ENCODE measurements at regions not wholly inside any gene's neighbourhood (a gene's known extent, or its start where the extent isn't known, plus 50 kb on each side); places are given as distances from the start of the nearest gene placed in this dataset.

GRCh38 chr16:85254921-85255320 is 142.6 kb upstream of the CIBAR2 start:
- WGBS (ENCODE audit: extremely low coverage, insufficient read length, low lambda C conversion rate) = no CpG with 5 or more reads among the region's 24 CpGs
- Histone ChIP-seq H3K4me2 (ENCODE audit: insufficient read depth, insufficient read length, low read length) (no peak overlapping the region), H3K18ac (ENCODE audit: insufficient read length, low read depth, low read length) (no peak overlapping the region), H3K4ac (ENCODE audit: low read depth, low read length) (no peak overlapping the region), H4K20me1 (ENCODE audit: control insufficient read depth, insufficient read depth, insufficient read length) (peaks cover 4% of the 10 kb centered on the region), H3K23me2 (ENCODE audit: insufficient read length, low read depth, low read length, poor library complexity, severe bottlenecking) (no peaks in the 10 kb centered on the region), H2BK5ac (ENCODE audit: insufficient read length, low read length) (no peak overlapping the region), H2BK20ac (ENCODE audit: low read depth, low read length, poor library complexity, severe bottlenecking) (no peak overlapping the region), H2BK120ac (ENCODE audit: low read depth, low read length, poor library complexity, severe bottlenecking) (no peak overlapping the region), H2BK15ac (ENCODE audit: low read depth, low read length) (no peak overlapping the region), H3K23ac (ENCODE audit: insufficient read length, low read depth, low read length) (no peak overlapping the region), H3T11ph (ENCODE audit: low read length) (no peak overlapping the region), H2BK12ac (ENCODE audit: insufficient read length, low read depth, low read length) (no peak overlapping the region), H3K27me3 (ENCODE audit: insufficient read depth, low read length) (no peaks in the 10 kb centered on the region), H3K14ac (ENCODE audit: insufficient read depth, low read length) (no peak overlapping the region), H3K9ac (ENCODE audit: extremely low read depth, insufficient read length, low read length) (no peak overlapping the region), H3K56ac (ENCODE audit: insufficient read length, low read depth, low read length) (no peak overlapping the region), H4K5ac (ENCODE audit: insufficient read length, low read depth, low read length) (no peak overlapping the region), H3K4me1 (ENCODE audit: insufficient read depth, low read length) (no peaks in the 10 kb centered on the region), H3K79me2 (ENCODE audit: insufficient read depth, low read length) (no peaks in the 10 kb centered on the region; the same call in 1 of the 2 replicates), H4K8ac (replicated peaks; ENCODE audit: insufficient read length, low read depth, low read length) (no peak overlapping the region), H3K9me3 (ENCODE audit: control insufficient read depth, low read depth, low read length) (no peaks in the 10 kb centered on the region), H2AFZ (ENCODE audit: low read length) (no peak overlapping the region), H2AK5ac (ENCODE audit: insufficient read length, low read length) (no peak overlapping the region), H4K91ac (ENCODE audit: insufficient read length, low read depth, low read length) (no peak overlapping the region), H3K79me1 (ENCODE audit: insufficient read depth, low read depth, low read length, poor library complexity, severe bottlenecking) (no peaks in the 10 kb centered on the region), H3K27ac (ENCODE audit: insufficient read length, low read depth, low read length) (no peak overlapping the region)
- no peaks in the 10 kb centered on the region for H3K9me3 Mint-ChIP-seq
- TF ChIP-seq CTCF (conservative IDR thresholded peaks at IDR 0.05) = no peak
- no peaks in the 10 kb centered on the region; a peak in 1 of 7 replicates for H3K36me3 Mint-ChIP-seq (ENCODE audit: insufficient read depth in 1 of 3, low read depth in 3 of 3)
- H3K4me1 Mint-ChIP-seq = peaks cover 0 to 16% of the 10 kb centered on the region in 2 experiments; a peak in 2 of 4 replicates
- no peaks in the 10 kb centered on the region for H3K27me3 Mint-ChIP-seq (ENCODE audit: low read depth)
- no peak for DNase-seq
- no peak overlapping the region; a peak in 1 of 7 replicates for H3K27ac Mint-ChIP-seq
- no peak overlapping the region for H3K4me3 Mint-ChIP-seq

All from H9 (cell line).